OCI-LY7 (cell line): ENCODE measurements at regions not wholly inside any gene's neighbourhood (a gene's known extent, or its start where the extent isn't known, plus 50 kb on each side); places are given as distances from the start of the nearest gene placed in this dataset.

Experiments
- BruUV-seq: library from RNA; stranded (reverse); fragments of 400-500 nt; replicated peaks from 2 replicates; lab custom pipeline; 2021; lab: Mats Ljungman, UMichigan
- CTCF ChIA-PET: fragments of 300-600 bp; sonication (Branson Sonifier 250); formaldehyde crosslinking; loops from one replicate; lab custom pipeline; 2022; ENCODE audit warnings: antibody characterized with exemption; ENCODE audit not compliant: unreplicated experiment; lab: Charles Lee
- POLR2A ChIA-PET: fragments of 300-600 bp; sonication (Branson Sonifier 250); formaldehyde crosslinking; loops from one replicate; lab custom pipeline; 2022; ENCODE audit warnings: antibody characterized with exemption; lab: Charles Lee
- DNase-seq: peaks from one replicate; pipeline ENCODE4 v3.0.0-alpha.2; 2015; ENCODE audit warnings: low spot score
- H2AFZ ChIP-seq: fragments of 200-600 bp; sonication (generic), shearing (Covaris generic); 2 replicates; pipeline ENCODE4 v1.6.1; 2014; ENCODE audit warnings: mild to moderate bottlenecking, antibody characterized with exemption, low read length, moderate library complexity
- H3K27ac ChIP-seq: fragments of 200-600 bp; sonication (generic); 2 replicates; pipeline ENCODE4 v1.5.1; 2014; ENCODE audit warnings: mixed run types, low read depth, mild to moderate bottlenecking, moderate library complexity, low read length, inconsistent platforms; ENCODE audit not compliant: poor library complexity, severe bottlenecking
- H3K36me3 ChIP-seq: fragments of 200-600 bp; sonication (generic); 2 replicates; pipeline ENCODE4 v1.6.1; 2014; ENCODE audit warnings: mild to moderate bottlenecking, antibody characterized with exemption, low read length, moderate library complexity, mixed read lengths; ENCODE audit not compliant: insufficient read depth
- H3K4me1 ChIP-seq: fragments of 200-600 bp; sonication (generic); 2 replicates; pipeline ENCODE4 v1.5.1; 2014; ENCODE audit warnings: mild to moderate bottlenecking, low read length; ENCODE audit not compliant: insufficient read depth, poor library complexity, severe bottlenecking
- H3K4me2 ChIP-seq: fragments of 200-600 bp; sonication (generic); 2 replicates; pipeline ENCODE4 v1.6.1; 2014; ENCODE audit warnings: mild to moderate bottlenecking, low read length
- H3K4me3 ChIP-seq: fragments of 200-600 bp; sonication (generic); 2 replicates; pipeline ENCODE4 v1.5.1; 2014; ENCODE audit warnings: mild to moderate bottlenecking, low read depth, low read length; ENCODE audit not compliant: poor library complexity, severe bottlenecking
- H3K79me2 ChIP-seq: fragments of 200-600 bp; sonication (generic); 2 replicates; pipeline ENCODE4 v1.6.1; 2016; ENCODE audit warnings: low read depth, mild to moderate bottlenecking, low read length, moderate library complexity, mixed read lengths; ENCODE audit not compliant: insufficient read depth
- H3K9me2 ChIP-seq: fragments of 200-600 bp; sonication (generic); 2 replicates; pipeline ENCODE4 v1.6.1; 2016; ENCODE audit warnings: mild to moderate bottlenecking, low read length, mixed read lengths; ENCODE audit not compliant: insufficient read depth
- H3K9me3 ChIP-seq: fragments of 200-600 bp; sonication (generic); 2 replicates; pipeline ENCODE4 v1.6.1; 2014; ENCODE audit warnings: mild to moderate bottlenecking, mixed run types, low read length, mixed read lengths
- H4K20me1 ChIP-seq: fragments of 200-600 bp; sonication (generic); 2 replicates; pipeline ENCODE4 v1.6.1; 2014; ENCODE audit warnings: mild to moderate bottlenecking, antibody characterized with exemption, low read length, moderate library complexity, mixed read lengths; ENCODE audit not compliant: insufficient read depth
- EZH2phosphoT487 ChIP-seq: fragments of 200-600 bp; sonication (generic); IDR thresholded peaks from 2 replicates; pipeline ENCODE4 v1.6.1; 2018; ENCODE audit warnings: low read depth, borderline replicate concordance, mild to moderate bottlenecking, mixed run types, antibody characterized with exemption, low read length, moderate library complexity, mixed read lengths
- intact Hi-C: fragments of 100-400 bp; cut with micrococcal nuclease; formaldehyde crosslinking; loops from one replicate; pipeline ENCODE4 v1.10.0; 2022; ENCODE audit not compliant: unreplicated experiment
- TF ChIP-seq, protein P1 (sequence below): fragments of 200-600 bp; sonication (generic); conservative IDR thresholded peaks from 2 replicates; pipeline ENCODE4 v1.5.1; 2014; ENCODE audit warnings: mild to moderate bottlenecking, antibody characterized with exemption, low read length, moderate library complexity, mixed read lengths

- no peaks in the 10 kb centered on the region for H4K20me1 ChIP-seq
- ChIA-PET POLR2A (no interaction called here), CTCF (no interaction called here)
- no peaks in the 10 kb centered on the region for H3K9me3 ChIP-seq
- H3K4me2 ChIP-seq = no peak overlapping the region
- H3K27ac ChIP-seq = no peak overlapping the region
- no peak for TF ChIP-seq EZH2phosphoT487
- TF ChIP-seq, protein P1, sequence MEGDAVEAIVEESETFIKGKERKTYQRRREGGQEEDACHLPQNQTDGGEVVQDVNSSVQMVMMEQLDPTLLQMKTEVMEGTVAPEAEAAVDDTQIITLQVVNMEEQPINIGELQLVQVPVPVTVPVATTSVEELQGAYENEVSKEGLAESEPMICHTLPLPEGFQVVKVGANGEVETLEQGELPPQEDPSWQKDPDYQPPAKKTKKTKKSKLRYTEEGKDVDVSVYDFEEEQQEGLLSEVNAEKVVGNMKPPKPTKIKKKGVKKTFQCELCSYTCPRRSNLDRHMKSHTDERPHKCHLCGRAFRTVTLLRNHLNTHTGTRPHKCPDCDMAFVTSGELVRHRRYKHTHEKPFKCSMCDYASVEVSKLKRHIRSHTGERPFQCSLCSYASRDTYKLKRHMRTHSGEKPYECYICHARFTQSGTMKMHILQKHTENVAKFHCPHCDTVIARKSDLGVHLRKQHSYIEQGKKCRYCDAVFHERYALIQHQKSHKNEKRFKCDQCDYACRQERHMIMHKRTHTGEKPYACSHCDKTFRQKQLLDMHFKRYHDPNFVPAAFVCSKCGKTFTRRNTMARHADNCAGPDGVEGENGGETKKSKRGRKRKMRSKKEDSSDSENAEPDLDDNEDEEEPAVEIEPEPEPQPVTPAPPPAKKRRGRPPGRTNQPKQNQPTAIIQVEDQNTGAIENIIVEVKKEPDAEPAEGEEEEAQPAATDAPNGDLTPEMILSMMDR = no peak
- DNase-seq = no peak
- H2AFZ ChIP-seq = no peak overlapping the region
- H3K4me1 ChIP-seq = no peaks in the 10 kb centered on the region
- intact Hi-C loops = no loop called here
- no peaks in the 10 kb centered on the region for H3K9me2 ChIP-seq
- no TSS peak for BruUV-seq
- no peak overlapping the region for H3K4me3 ChIP-seq
- no peaks in the 10 kb centered on the region for H3K36me3 ChIP-seq
- H3K79me2 ChIP-seq = no peaks in the 10 kb centered on the region
Observed at GRCh38 chr2:105691947-105692390, 52.7 kb upstream of the NCK2 start.

DNA sequence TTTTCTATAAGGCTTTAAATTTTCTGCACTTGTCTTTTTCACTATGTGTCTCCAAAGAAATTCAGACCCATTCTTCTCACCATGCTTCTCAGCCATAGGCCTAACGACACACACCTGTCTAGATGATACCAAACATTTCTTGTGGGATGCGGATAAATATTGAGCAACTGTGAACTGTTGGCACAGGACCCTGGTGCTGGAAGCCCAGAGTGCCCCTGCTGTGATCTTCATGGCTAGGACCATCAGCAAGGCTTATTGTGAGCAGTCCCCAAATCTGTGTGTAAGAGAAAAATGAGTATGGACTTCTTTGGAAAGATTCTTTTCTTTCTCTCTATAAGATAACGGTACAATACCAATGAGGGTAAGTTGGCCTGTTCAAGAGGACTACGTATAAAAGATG is 54.1 kb upstream of the NCK2 start:
- no peaks in the 10 kb centered on the region for H3K4me1 ChIP-seq
- CTCF ChIA-PET = no interaction called here
- DNase-seq = no peak
- no peaks in the 10 kb centered on the region for H3K79me2 ChIP-seq
- H2AFZ ChIP-seq = no peak overlapping the region
- no peaks in the 10 kb centered on the region for H3K36me3 ChIP-seq
- no peak overlapping the region for H3K4me2 ChIP-seq
- no peak overlapping the region for H3K4me3 ChIP-seq
- no TSS peak for BruUV-seq
- H3K27ac ChIP-seq = no peak overlapping the region
- no peak for TF ChIP-seq EZH2phosphoT487
- TF ChIP-seq, protein P1 = no peak
- H3K9me3 ChIP-seq = no peaks in the 10 kb centered on the region
- H4K20me1 ChIP-seq = no peaks in the 10 kb centered on the region
- no peaks in the 10 kb centered on the region for H3K9me2 ChIP-seq
- intact Hi-C loops = no loop called here
- POLR2A ChIA-PET = no interaction called here

- BruUV-seq = no TSS peak
- no peak for DNase-seq
- intact Hi-C loops = no loop called here
Observed at GRCh38 chr2:105689484-105689883, 55.2 kb upstream of the NCK2 start.

More at GRCh38 chr2:105689484-105689883, 55.2 kb upstream of the NCK2 start:
- Histone ChIP-seq H3K4me1 (no peaks in the 10 kb centered on the region), H3K4me2 (no peak overlapping the region), H3K27ac (no peak overlapping the region), H3K9me3 (no peaks in the 10 kb centered on the region), H3K9me2 (no peaks in the 10 kb centered on the region), H4K20me1 (no peaks in the 10 kb centered on the region), H3K79me2 (no peaks in the 10 kb centered on the region), H3K4me3 (no peak overlapping the region), H2AFZ (no peak overlapping the region), H3K36me3 (no peaks in the 10 kb centered on the region)
- TF ChIP-seq EZH2phosphoT487 = no peak
- TF ChIP-seq, protein P1 = no peak
- ChIA-PET CTCF (no interaction called here), POLR2A (interaction anchor here (0.6 kb wide), 1 partner anchor 139 kb away, joined by 3 read pairs; no protein-coding TSS in a partner anchor)
